Adrenal gland (tissue), 5 donors: ENCODE measurements at regions not wholly inside any gene's neighbourhood (a gene's known extent, or its start where the extent isn't known, plus 50 kb on each side); places are given as distances from the start of the nearest gene placed in this dataset.

ENCODE experiments used
- POLR2A ChIP-seq, 2 donors: fragments of 450-650 bp; IDR thresholded peaks; one replicate each; pipeline ENCODE4 v1.6.1; 2017; ENCODE audit warnings: antibody characterized with exemption in 2 of 2, mild to moderate bottlenecking in 2 of 2, moderate library complexity in 1 of 2
- TF ChIP-seq, protein P1 (sequence below), 6 experiments: fragments of 450-650 bp in 4 of 6; fragments of 200-600 bp in 2 of 6; sonication (generic) in 1 of 6; IDR thresholded peaks; 1 replicate in 5 of 6; 2 replicates in 1 of 6; pipeline versions ENCODE4 v1.5.1 to v1.8.0; 2016 to 2021; ENCODE audit warnings: antibody characterized with exemption in 6 of 6, mild to moderate bottlenecking in 2 of 6, moderate library complexity in 1 of 6
- donor health status: DM: no; HTN: no; CAD: no.

GRCh38 chr11:96960476-96960875, 570.7 kb downstream of the JRKL start:
- TF ChIP-seq, protein P1, sequence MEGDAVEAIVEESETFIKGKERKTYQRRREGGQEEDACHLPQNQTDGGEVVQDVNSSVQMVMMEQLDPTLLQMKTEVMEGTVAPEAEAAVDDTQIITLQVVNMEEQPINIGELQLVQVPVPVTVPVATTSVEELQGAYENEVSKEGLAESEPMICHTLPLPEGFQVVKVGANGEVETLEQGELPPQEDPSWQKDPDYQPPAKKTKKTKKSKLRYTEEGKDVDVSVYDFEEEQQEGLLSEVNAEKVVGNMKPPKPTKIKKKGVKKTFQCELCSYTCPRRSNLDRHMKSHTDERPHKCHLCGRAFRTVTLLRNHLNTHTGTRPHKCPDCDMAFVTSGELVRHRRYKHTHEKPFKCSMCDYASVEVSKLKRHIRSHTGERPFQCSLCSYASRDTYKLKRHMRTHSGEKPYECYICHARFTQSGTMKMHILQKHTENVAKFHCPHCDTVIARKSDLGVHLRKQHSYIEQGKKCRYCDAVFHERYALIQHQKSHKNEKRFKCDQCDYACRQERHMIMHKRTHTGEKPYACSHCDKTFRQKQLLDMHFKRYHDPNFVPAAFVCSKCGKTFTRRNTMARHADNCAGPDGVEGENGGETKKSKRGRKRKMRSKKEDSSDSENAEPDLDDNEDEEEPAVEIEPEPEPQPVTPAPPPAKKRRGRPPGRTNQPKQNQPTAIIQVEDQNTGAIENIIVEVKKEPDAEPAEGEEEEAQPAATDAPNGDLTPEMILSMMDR (IDR thresholded peaks at IDR 0.05), result no peak
- TF ChIP-seq POLR2A (IDR thresholded peaks at IDR 0.05), result no peak
